K562 (cell line): ENCODE measurements at regions not wholly inside any gene's neighbourhood (a gene's known extent, or its start where the extent isn't known, plus 50 kb on each side); places are given as distances from the start of the nearest gene placed in this dataset.

Source experiments
- ELF4 ChIP-seq: fragments of 450-650 bp; formaldehyde crosslinking; IDR thresholded peaks from 2 replicates; pipeline ENCODE4 v1.4.0; 2022; ENCODE audit warnings: missing genetic modification characterization
- GATAD2A ChIP-seq: fragments of 450-650 bp; IDR thresholded peaks from 2 replicates; pipeline ENCODE4 v1.6.1; 2017
- NBN ChIP-seq: fragments of 450-650 bp; IDR thresholded peaks from 2 replicates; pipeline ENCODE4 v1.6.1; 2016; ENCODE audit warnings: low read depth, mild to moderate bottlenecking
- PHF8 ChIP-seq: fragments of 200-600 bp; sonication (generic); IDR thresholded peaks from 2 replicates; pipeline ENCODE4 v1.6.1; 2012; ENCODE audit warnings: mixed run types, mild to moderate bottlenecking, inconsistent platforms, low read length, moderate library complexity, borderline replicate concordance
- SRF ChIP-seq, 2 experiments: fragments of 250-450, 450-650 bp in 1 of 2; sonication (Bioruptor Pico) in 1 of 2; sonication (generic) in 1 of 2; formaldehyde crosslinking; IDR thresholded peaks; 2 replicates each; pipeline versions ENCODE4 v1.5.0 to v1.5.1; 2020 to 2022; ENCODE audit warnings: mild to moderate bottlenecking in 1 of 2, missing genetic modification reagents in 1 of 2
- TCF3 ChIP-seq: sonication (generic); formaldehyde crosslinking; IDR thresholded peaks from 2 replicates; pipeline ENCODE4 v1.4.0; 2020; ENCODE audit warnings: mild to moderate bottlenecking, missing genetic modification reagents
- YY1 ChIP-seq, 3 experiments: IDR thresholded peaks; 2 replicates each; pipeline ENCODE4 v1.6.1; 2011; ENCODE audit warnings: low read length in 2 of 3, mild to moderate bottlenecking in 2 of 3, moderate library complexity in 2 of 3, borderline replicate concordance in 1 of 3, control low read depth in 1 of 3, low read depth in 1 of 3; ENCODE audit not compliant: insufficient read depth in 3 of 3, insufficient replicate concordance in 2 of 3, control insufficient read depth in 1 of 3, insufficient read length in 1 of 3; ENCODE audit errors: extremely low read depth in 1 of 3
- ZNF282 ChIP-seq: sonication (generic); formaldehyde crosslinking; IDR thresholded peaks from 2 replicates; pipeline ENCODE4 v1.8.1; 2023; ENCODE audit warnings: missing genetic modification reagents
- TF ChIP-seq, protein P1 (sequence below): fragments of 450-650 bp; IDR thresholded peaks from 2 replicates; pipeline ENCODE4 v1.6.1; 2016; ENCODE audit warnings: mild to moderate bottlenecking, moderate library complexity
- TF ChIP-seq, protein P2 (sequence below): sonication (generic); formaldehyde crosslinking; IDR thresholded peaks from 2 replicates; pipeline ENCODE4 v1.8.0; 2022; ENCODE audit warnings: missing genetic modification reagents, mild to moderate bottlenecking, moderate library complexity, borderline replicate concordance

DNA sequence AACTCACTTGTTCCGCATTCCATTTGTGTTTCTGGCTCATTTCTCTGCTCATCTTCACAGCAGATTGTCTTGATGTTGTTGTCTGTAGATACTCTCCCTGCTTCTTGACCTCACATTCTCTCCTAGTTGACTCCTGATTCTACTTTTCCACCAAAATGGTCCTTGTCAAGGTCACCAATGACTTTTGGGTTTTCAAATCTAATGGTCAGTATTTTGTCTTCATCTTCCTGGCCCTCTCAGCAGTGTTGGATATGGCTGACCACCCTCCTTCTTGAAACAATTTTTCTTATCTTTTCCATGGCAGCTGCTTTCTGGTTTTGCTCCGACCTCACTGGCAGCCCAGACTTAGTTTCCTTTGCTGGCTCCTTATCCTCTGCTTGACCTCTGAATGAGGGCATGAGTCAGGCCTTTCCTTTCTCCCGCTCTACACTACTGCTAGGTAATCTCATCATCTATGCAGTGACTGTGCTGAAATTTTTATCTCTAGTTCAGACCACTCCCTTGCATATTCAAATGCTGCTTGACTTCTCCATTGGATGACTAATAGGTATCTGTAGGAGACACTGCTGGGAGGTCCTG lies 386.6 kb upstream of the SPRED2 start (continued):
- TF ChIP-seq, protein P1, sequence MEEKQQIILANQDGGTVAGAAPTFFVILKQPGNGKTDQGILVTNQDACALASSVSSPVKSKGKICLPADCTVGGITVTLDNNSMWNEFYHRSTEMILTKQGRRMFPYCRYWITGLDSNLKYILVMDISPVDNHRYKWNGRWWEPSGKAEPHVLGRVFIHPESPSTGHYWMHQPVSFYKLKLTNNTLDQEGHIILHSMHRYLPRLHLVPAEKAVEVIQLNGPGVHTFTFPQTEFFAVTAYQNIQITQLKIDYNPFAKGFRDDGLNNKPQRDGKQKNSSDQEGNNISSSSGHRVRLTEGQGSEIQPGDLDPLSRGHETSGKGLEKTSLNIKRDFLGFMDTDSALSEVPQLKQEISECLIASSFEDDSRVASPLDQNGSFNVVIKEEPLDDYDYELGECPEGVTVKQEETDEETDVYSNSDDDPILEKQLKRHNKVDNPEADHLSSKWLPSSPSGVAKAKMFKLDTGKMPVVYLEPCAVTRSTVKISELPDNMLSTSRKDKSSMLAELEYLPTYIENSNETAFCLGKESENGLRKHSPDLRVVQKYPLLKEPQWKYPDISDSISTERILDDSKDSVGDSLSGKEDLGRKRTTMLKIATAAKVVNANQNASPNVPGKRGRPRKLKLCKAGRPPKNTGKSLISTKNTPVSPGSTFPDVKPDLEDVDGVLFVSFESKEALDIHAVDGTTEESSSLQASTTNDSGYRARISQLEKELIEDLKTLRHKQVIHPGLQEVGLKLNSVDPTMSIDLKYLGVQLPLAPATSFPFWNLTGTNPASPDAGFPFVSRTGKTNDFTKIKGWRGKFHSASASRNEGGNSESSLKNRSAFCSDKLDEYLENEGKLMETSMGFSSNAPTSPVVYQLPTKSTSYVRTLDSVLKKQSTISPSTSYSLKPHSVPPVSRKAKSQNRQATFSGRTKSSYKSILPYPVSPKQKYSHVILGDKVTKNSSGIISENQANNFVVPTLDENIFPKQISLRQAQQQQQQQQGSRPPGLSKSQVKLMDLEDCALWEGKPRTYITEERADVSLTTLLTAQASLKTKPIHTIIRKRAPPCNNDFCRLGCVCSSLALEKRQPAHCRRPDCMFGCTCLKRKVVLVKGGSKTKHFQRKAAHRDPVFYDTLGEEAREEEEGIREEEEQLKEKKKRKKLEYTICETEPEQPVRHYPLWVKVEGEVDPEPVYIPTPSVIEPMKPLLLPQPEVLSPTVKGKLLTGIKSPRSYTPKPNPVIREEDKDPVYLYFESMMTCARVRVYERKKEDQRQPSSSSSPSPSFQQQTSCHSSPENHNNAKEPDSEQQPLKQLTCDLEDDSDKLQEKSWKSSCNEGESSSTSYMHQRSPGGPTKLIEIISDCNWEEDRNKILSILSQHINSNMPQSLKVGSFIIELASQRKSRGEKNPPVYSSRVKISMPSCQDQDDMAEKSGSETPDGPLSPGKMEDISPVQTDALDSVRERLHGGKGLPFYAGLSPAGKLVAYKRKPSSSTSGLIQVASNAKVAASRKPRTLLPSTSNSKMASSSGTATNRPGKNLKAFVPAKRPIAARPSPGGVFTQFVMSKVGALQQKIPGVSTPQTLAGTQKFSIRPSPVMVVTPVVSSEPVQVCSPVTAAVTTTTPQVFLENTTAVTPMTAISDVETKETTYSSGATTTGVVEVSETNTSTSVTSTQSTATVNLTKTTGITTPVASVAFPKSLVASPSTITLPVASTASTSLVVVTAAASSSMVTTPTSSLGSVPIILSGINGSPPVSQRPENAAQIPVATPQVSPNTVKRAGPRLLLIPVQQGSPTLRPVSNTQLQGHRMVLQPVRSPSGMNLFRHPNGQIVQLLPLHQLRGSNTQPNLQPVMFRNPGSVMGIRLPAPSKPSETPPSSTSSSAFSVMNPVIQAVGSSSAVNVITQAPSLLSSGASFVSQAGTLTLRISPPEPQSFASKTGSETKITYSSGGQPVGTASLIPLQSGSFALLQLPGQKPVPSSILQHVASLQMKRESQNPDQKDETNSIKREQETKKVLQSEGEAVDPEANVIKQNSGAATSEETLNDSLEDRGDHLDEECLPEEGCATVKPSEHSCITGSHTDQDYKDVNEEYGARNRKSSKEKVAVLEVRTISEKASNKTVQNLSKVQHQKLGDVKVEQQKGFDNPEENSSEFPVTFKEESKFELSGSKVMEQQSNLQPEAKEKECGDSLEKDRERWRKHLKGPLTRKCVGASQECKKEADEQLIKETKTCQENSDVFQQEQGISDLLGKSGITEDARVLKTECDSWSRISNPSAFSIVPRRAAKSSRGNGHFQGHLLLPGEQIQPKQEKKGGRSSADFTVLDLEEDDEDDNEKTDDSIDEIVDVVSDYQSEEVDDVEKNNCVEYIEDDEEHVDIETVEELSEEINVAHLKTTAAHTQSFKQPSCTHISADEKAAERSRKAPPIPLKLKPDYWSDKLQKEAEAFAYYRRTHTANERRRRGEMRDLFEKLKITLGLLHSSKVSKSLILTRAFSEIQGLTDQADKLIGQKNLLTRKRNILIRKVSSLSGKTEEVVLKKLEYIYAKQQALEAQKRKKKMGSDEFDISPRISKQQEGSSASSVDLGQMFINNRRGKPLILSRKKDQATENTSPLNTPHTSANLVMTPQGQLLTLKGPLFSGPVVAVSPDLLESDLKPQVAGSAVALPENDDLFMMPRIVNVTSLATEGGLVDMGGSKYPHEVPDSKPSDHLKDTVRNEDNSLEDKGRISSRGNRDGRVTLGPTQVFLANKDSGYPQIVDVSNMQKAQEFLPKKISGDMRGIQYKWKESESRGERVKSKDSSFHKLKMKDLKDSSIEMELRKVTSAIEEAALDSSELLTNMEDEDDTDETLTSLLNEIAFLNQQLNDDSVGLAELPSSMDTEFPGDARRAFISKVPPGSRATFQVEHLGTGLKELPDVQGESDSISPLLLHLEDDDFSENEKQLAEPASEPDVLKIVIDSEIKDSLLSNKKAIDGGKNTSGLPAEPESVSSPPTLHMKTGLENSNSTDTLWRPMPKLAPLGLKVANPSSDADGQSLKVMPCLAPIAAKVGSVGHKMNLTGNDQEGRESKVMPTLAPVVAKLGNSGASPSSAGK, result peak; percentile 28; the same call in 1 of the 2 replicates
- TF ChIP-seq, protein P2, sequence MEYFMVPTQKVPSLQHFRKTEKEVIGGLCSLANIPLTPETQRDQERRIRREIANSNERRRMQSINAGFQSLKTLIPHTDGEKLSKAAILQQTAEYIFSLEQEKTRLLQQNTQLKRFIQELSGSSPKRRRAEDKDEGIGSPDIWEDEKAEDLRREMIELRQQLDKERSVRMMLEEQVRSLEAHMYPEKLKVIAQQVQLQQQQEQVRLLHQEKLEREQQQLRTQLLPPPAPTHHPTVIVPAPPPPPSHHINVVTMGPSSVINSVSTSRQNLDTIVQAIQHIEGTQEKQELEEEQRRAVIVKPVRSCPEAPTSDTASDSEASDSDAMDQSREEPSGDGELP, result 0 out of 2 replicates have a peak, but pooled peaks have one; percentile 23
- TF ChIP-seq SRF (CRISPR knock-in tag; IDR thresholded peaks at IDR 0.05) (0 out of 4 replicates have a peak, but pooled peaks of 1 of the 2 experiments have one; percentile 37), PHF8 (0 out of 2 replicates have a peak, but pooled peaks have one; percentile 23), TCF3 (peak; percentile 84), GATAD2A (peak; percentile 60; the same call in 1 of the 2 replicates), ZNF282 (CRISPR knock-in tag) (no peak), YY1 (IDR thresholded peaks at IDR 0.05; ENCODE audit: borderline replicate concordance in 1 of 3, control insufficient read depth in 1 of 3, extremely low read depth in 1 of 3, insufficient read depth in 3 of 3, insufficient read length in 1 of 3, insufficient replicate concordance in 2 of 3, low read depth in 1 of 3, low read length in 2 of 3) (peak in 1 of 3 experiments; percentile 57), NBN (peak; percentile 90; the same call in 1 of the 2 replicates), ELF4 (CRISPR knock-in tag) (0 out of 2 replicates have a peak, but pooled peaks have one; percentile 43)
